HG03439 (cell line): ENCODE measurements at regions not wholly inside any gene's neighbourhood (a gene's known extent, or its start where the extent isn't known, plus 50 kb on each side); places are given as distances from the start of the nearest gene placed in this dataset.
"Not testable (repeated sequence)": the region's sequence is repeated elsewhere in the genome, so short reads cannot be mapped to it uniquely, and the experiment has no call there.

Source experiments
- ATAC-seq: cut with Tn5 transposase; IDR thresholded peaks from one replicate; pipeline ENCODE4 v1.9.1; 2021; ENCODE audit warnings: mild to moderate bottlenecking, moderate library complexity; ENCODE audit not compliant: unreplicated experiment

DNA sequence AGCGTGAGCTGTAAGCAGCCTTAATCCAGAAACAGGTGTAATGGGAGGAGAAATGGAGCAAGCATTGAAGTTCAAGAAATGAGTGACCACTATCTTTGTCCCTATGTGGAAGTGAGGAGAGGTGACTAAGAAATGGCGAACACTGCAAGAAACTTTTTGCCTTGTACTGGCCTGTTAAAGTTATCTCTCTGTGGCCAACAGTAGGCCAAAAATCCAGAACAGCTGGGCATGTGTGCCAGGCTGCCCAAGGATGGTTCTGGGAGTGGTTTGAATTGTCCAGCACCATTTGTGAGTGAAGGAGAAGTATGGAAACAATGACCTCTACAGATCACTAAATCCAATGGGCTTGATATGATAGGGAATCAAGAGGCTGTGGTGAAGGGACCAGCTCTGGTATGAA lies 83.3 kb upstream of the FRMD6 start:
- no peak for ATAC-seq

DNA sequence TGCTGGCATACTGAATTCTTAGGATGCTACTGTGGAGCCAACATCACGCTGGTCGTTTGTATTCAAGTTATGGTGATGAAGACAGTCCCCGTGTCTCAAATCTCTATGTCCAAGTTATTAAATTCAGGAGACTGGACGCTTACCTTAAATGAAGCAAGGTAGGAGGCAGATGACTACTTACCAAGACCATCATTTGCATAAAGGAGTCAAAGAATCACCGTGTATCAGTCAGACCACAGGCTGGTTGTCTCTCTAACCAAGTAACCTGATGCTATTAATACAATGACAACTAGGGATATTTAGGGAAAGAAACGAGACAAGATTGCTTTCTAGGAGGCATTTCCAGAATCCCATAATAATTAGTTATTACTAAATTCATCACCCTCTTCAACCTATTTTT lies 78.1 kb upstream of the FRMD6 start:
- no peak for ATAC-seq

DNA sequence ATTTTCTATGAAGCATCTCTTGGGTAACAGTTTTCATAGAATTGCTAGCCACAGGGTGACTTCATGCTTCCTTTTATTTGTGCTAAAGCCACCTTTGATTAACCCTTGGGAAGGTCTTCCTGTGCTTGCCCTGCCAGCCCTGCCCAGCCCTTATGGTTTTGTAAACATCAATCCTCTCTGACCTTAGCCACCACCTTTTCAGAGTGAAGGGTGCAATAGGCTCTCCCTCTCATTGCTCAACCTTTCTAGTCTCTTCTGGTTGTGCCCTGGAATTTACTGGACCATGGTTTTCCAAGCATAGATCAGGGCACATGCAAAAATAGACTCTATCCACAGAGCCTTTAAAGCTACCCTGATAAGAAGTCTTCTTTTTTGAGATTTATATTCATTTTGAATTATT lies 77.7 kb upstream of the FRMD6 start:
- ATAC-seq = no peak

- ATAC-seq = no peak
These were observed 76.2 kb upstream of the FRMD6 start for GRCh38 chr14:51575349-51576116.

DNA sequence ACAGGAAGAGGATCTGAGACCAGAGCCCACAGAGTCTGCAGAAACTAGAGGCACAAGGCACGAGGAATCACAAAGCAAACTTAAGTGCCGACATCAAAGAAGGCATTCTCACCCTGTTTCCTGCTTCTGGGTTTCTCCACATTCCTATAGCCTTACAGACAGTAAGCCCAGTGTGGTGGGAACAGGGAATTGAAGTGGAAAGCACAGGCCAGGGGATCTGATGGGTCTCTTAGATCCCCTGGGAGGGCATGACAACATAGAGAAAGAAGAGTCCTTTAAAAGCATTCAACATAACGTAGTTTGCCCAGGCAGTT lies 75.6 kb upstream of the FRMD6 start:
- no peak for ATAC-seq

- ATAC-seq = no peak
These were observed 74.8 kb upstream of the FRMD6 start for GRCh38 chr14:51576879-51577278.

DNA sequence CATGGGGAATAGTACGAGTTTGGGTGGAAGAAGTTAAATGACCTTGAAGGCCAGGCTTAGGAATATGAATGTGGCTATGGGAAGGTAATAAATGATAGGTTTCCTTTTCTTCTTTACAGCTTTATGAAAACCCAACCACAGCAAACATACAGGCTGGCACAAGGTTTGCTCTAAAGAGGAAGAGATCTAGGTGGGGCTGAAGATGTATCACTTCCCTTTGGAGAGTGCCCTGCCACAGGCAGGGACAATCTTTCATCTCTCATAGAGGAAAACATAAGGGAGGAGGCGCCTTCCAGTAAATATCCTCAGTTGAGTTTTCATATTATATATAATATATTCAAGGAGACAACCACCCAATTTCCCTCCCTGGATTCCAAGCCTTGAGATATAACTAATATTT lies 72.9 kb upstream of the FRMD6 start:
- ATAC-seq = no peak

GRCh38 chr14:51581017-51581881 lies 70.5 kb upstream of the FRMD6 start:
- no peak for ATAC-seq

- no peak for ATAC-seq
These were observed 69.3 kb upstream of the FRMD6 start for GRCh38 chr14:51582437-51582836.

DNA sequence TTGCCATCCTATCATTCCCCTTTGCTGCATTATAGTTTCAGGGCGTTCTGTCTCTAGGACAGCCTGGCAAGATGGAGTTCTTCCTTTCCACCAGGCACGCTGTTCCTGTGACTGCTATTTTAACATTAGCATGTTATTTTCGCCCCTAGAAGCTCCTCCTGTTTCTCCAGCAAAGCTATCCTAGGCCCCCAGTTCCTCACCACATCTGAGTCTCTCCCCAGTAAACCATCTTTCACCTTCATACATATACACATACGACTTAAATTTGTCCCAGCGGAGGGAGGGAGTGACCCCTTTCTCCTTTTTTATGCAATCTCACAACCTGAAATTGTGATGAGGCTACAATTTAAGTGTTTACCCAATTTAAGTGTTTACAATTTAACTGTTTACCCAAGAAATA lies 66.7 kb upstream of the FRMD6 start:
- ATAC-seq = no peak

GRCh38 chr14:51592836-51593235 lies 58.9 kb upstream of the FRMD6 start:
- ATAC-seq = no peak

- ATAC-seq = no peak
These were observed 58.3 kb upstream of the FRMD6 start for GRCh38 chr14:51593397-51593796.

GRCh38 chr14:51595881-51596455 lies 55.7 kb upstream of the FRMD6 start:
- ATAC-seq = no peak

GRCh38 chr14:51596488-51597117 lies 55.1 kb upstream of the FRMD6 start:
- ATAC-seq = no peak

DNA sequence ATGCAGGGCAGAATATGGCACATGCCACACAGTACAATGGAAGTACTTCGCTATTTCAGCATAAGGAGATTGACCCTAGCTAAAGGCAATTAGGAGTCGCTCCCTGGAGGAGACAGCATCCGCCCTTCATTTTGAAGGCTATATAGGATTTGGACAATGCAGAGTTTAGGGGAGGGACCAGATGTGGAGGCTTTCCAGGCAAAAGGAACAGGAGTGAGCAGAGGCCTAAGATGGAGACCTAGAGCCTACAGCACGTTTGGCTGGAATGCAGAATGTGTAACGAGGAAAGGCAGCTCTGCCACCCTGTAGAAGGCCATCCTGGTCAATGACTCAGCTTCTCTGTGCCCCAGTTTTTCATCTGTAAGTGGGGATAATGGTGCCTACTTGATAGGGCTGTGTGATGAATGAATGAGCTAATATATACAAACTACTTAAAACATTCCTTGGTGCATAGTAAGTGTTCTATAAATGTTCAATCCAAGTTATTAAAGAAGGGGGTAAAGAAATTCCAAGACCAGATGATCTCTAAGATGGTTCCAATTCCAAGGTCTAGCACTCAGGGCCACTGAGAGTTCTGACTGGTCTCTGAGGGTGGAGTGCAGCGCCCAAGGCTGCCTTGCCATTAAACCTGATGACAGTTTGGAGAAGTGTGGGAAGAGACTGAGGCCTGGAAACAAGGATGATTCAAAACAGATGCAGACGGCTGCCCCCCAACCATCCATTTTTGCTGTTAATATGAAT lies 54.3 kb upstream of the FRMD6 start:
- ATAC-seq = no peak

GRCh38 chr14:51598924-51599600 lies 52.6 kb upstream of the FRMD6 start:
- ATAC-seq = not testable (repeated sequence)

- ATAC-seq = no peak
These were observed 51.1 kb upstream of the FRMD6 start for GRCh38 chr14:51600658-51601057.
